ENCODE measurements at regions not wholly inside any gene's neighbourhood (a gene's known extent, or its start where the extent isn't known, plus 50 kb on each side); places are given as distances from the start of the nearest gene placed in this dataset.

GRCh38 chr9:16025627-16026026 lies 472.8 kb downstream of the CCDC171 start:
- H3K9me3 ChIP-seq (ENCODE audit: control insufficient read depth in 1 of 2, low read length in 2 of 2) = no peaks in the 10 kb centered on the region
- no peak overlapping the region for H3K27ac ChIP-seq (ENCODE audit: low read depth, low read length)

DNA sequence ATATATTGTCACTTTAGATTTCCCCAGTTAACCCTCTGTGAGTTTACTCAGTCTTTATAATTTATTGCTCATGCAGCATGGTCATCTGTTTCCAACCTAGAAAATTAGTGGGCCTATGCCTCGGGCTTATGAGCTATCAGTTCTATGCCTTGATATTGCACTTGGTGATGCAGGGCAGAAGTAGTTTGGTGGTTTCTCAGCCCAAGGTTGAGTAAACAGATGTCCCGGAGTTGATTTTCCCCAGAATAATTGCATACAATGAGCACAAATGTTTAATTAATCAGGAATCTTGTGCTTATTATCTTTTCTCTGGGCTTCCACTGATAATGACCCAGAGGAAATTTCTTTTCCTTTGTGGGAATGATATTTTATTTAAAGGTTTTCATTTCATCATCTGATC lies 474.0 kb downstream of the CCDC171 start:
- H3K9ac ChIP-seq (ENCODE audit: low read depth in 1 of 2, low read length in 2 of 2) = no peak overlapping the region
- no peaks in the 10 kb centered on the region for H3K27me3 ChIP-seq (ENCODE audit: control insufficient read depth in 1 of 2, insufficient read depth in 2 of 2, low read length in 2 of 2)
- H3K4me3 ChIP-seq (ENCODE audit: low read depth in 1 of 2, low read length in 2 of 2) = no peak overlapping the region
- H3K36me3 ChIP-seq (ENCODE audit: control insufficient read depth in 1 of 2, insufficient read depth in 2 of 2, low read length in 2 of 2) = no peaks in the 10 kb centered on the region
- no peak overlapping the region for H3K27ac ChIP-seq (ENCODE audit: low read depth, low read length)
- no peaks in the 10 kb centered on the region for H3K9me3 ChIP-seq (ENCODE audit: control insufficient read depth in 1 of 2, low read length in 2 of 2)
- H3K4me1 ChIP-seq (ENCODE audit: control insufficient read depth in 1 of 2, insufficient read depth in 2 of 2, low read length in 2 of 2) = no peaks in the 10 kb centered on the region

More at GRCh38 chr9:16025627-16026026, 472.8 kb downstream of the CCDC171 start:
- Histone ChIP-seq H3K4me3 (ENCODE audit: low read depth in 1 of 2, low read length in 2 of 2) (no peak overlapping the region), H3K9ac (ENCODE audit: low read depth in 1 of 2, low read length in 2 of 2) (no peak overlapping the region), H3K4me1 (ENCODE audit: control insufficient read depth in 1 of 2, insufficient read depth in 2 of 2, low read length in 2 of 2) (no peaks in the 10 kb centered on the region), H3K36me3 (ENCODE audit: control insufficient read depth in 1 of 2, insufficient read depth in 2 of 2, low read length in 2 of 2) (no peaks in the 10 kb centered on the region), H3K27me3 (ENCODE audit: control insufficient read depth in 1 of 2, insufficient read depth in 2 of 2, low read length in 2 of 2) (no peaks in the 10 kb centered on the region)

DNA sequence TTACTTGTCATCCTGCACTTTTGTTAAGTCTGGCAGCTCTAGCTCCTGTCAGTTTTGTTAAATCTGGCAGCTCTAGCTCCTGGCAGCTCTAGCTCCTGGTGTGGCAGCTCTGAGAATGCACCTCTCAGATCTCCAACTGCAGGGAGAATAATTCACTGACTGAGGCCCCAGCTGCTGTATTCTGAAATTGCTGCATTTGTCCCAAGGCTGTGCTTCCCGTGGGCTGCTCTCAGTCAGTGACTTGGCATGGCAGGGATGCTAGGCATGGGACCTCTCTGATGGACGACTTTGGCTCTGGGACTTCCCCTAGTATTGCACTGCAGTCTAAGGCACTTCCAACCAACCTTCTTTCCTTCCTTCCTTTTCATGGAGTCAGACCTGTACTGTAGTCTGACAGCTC lies 475.7 kb downstream of the CCDC171 start:
- Histone ChIP-seq H3K4me3 (ENCODE audit: low read depth in 1 of 2, low read length in 2 of 2) (no peak overlapping the region), H3K9ac (ENCODE audit: low read depth in 1 of 2, low read length in 2 of 2) (no peak overlapping the region), H3K27ac (ENCODE audit: low read depth, low read length) (no peak overlapping the region), H3K36me3 (ENCODE audit: control insufficient read depth in 1 of 2, insufficient read depth in 2 of 2, low read length in 2 of 2) (no peaks in the 10 kb centered on the region), H3K27me3 (ENCODE audit: control insufficient read depth in 1 of 2, insufficient read depth in 2 of 2, low read length in 2 of 2) (no peaks in the 10 kb centered on the region), H3K4me1 (ENCODE audit: control insufficient read depth in 1 of 2, insufficient read depth in 2 of 2, low read length in 2 of 2) (no peaks in the 10 kb centered on the region), H3K9me3 (ENCODE audit: control insufficient read depth in 1 of 2, low read length in 2 of 2) (no peaks in the 10 kb centered on the region)

DNA sequence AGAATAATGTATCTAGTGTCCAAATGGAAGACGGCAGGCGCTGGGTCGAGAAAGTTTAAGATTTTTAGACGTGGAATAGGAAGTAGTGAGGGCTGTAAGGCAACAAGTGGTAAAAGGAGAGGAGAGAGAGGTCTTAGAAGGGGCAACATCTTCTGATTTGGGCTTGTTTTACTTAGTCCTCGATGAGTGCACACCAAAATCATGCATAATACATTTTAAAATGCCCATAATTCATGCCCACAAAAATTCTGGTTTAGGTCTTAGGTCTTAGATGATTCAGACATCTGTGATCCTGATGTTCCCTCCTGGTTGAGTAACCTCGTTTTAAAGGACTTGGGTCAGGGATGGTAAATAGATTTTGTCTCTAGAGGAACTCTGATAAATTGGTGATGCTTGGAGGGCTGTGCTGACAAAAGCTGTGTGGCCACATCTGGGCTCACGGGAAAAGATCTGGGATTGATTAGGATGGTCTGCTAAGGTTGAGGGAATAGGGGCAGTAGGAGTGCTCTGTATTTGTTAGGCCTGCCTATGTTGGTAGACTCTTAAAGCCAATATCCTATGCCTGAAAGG lies 476.3 kb downstream of the CCDC171 start:
- no peaks in the 10 kb centered on the region for H3K9me3 ChIP-seq (ENCODE audit: control insufficient read depth in 1 of 2, low read length in 2 of 2)
- H3K9ac ChIP-seq (ENCODE audit: low read depth in 1 of 2, low read length in 2 of 2) = no peak overlapping the region
- no peaks in the 10 kb centered on the region for H3K36me3 ChIP-seq (ENCODE audit: control insufficient read depth in 1 of 2, insufficient read depth in 2 of 2, low read length in 2 of 2)
- H3K4me3 ChIP-seq (ENCODE audit: low read depth in 1 of 2, low read length in 2 of 2) = no peak overlapping the region
- H3K27me3 ChIP-seq (ENCODE audit: control insufficient read depth in 1 of 2, insufficient read depth in 2 of 2, low read length in 2 of 2) = no peaks in the 10 kb centered on the region
- H3K27ac ChIP-seq (ENCODE audit: low read depth, low read length) = no peak overlapping the region
- H3K4me1 ChIP-seq (ENCODE audit: control insufficient read depth in 1 of 2, insufficient read depth in 2 of 2, low read length in 2 of 2) = no peaks in the 10 kb centered on the region

GRCh38 chr9:16029796-16030363 lies 477.0 kb downstream of the CCDC171 start:
- no peak overlapping the region for H3K4me3 ChIP-seq (ENCODE audit: low read depth in 1 of 2, low read length in 2 of 2)
- no peaks in the 10 kb centered on the region for H3K36me3 ChIP-seq (ENCODE audit: control insufficient read depth in 1 of 2, insufficient read depth in 2 of 2, low read length in 2 of 2)
- no peak overlapping the region for H3K27ac ChIP-seq (ENCODE audit: low read depth, low read length)
- H3K4me1 ChIP-seq (ENCODE audit: control insufficient read depth in 1 of 2, insufficient read depth in 2 of 2, low read length in 2 of 2) = no peaks in the 10 kb centered on the region
- no peaks in the 10 kb centered on the region for H3K27me3 ChIP-seq (ENCODE audit: control insufficient read depth in 1 of 2, insufficient read depth in 2 of 2, low read length in 2 of 2)
- no peak overlapping the region for H3K9ac ChIP-seq (ENCODE audit: low read depth in 1 of 2, low read length in 2 of 2)
- no peaks in the 10 kb centered on the region for H3K9me3 ChIP-seq (ENCODE audit: control insufficient read depth in 1 of 2, low read length in 2 of 2)

DNA sequence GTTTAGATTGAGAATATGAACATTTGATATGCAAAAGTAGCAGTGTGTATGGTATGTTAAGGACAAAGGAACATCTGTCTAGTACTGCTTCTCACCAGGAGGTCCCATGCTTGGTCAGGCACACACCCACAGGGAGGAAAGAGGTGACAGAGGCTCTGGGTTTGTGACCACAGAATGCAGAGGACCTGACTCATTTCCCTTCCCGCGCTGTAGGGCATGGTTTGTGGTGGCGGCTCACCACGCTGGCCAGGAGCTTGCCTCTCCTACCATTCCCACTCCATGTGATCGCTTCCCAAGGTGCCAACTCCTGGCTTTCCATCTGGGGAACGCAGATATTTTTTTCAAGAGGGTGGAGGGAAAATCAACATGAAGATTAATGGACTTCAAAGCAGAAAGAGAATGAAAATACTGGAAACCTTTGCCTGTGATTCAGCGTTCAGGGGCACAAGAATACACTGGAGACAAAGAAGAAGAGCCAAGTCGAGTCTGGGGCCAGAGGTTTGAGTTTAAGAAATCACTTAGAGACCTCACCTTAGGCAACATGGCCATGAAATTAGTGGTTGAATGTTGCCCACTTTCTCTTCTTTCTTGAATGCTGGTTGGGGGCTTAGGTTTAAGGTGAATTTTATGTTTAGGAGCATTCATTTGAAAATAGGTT lies 477.8 kb downstream of the CCDC171 start:
- H3K4me1 ChIP-seq (ENCODE audit: control insufficient read depth in 1 of 2, insufficient read depth in 2 of 2, low read length in 2 of 2) = no peaks in the 10 kb centered on the region
- no peak overlapping the region for H3K9ac ChIP-seq (ENCODE audit: low read depth in 1 of 2, low read length in 2 of 2)
- no peak overlapping the region for H3K4me3 ChIP-seq (ENCODE audit: low read depth in 1 of 2, low read length in 2 of 2)
- no peak overlapping the region for H3K27ac ChIP-seq (ENCODE audit: low read depth, low read length)
- H3K36me3 ChIP-seq (ENCODE audit: control insufficient read depth in 1 of 2, insufficient read depth in 2 of 2, low read length in 2 of 2) = no peaks in the 10 kb centered on the region
- no peaks in the 10 kb centered on the region for H3K9me3 ChIP-seq (ENCODE audit: control insufficient read depth in 1 of 2, low read length in 2 of 2)
- H3K27me3 ChIP-seq (ENCODE audit: control insufficient read depth in 1 of 2, insufficient read depth in 2 of 2, low read length in 2 of 2) = no peaks in the 10 kb centered on the region

DNA sequence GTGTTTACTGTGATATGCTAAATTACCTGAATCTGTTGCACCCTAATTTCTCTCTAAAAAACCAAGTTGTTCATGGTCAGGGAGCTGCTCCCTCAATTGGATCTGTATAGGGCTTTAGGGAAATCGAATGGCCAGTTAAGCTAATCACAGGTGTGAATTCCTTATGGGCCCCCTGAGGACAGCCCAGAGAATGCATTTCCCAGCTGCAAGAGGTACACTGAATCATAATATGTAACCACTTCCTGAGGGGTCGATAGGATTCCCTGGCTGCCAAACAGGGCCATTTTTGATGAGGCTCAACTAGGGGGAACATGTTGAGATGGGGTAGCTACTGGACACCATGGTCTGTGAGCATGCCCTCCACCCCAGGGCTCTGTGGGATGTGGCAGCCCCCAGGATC lies 478.6 kb downstream of the CCDC171 start:
- H3K4me1 ChIP-seq (ENCODE audit: control insufficient read depth in 1 of 2, insufficient read depth in 2 of 2, low read length in 2 of 2) = no peaks in the 10 kb centered on the region
- no peak overlapping the region for H3K4me3 ChIP-seq (ENCODE audit: low read depth in 1 of 2, low read length in 2 of 2)
- H3K9me3 ChIP-seq (ENCODE audit: control insufficient read depth in 1 of 2, low read length in 2 of 2) = no peaks in the 10 kb centered on the region
- H3K27ac ChIP-seq (ENCODE audit: low read depth, low read length) = no peak overlapping the region
- H3K9ac ChIP-seq (ENCODE audit: low read depth in 1 of 2, low read length in 2 of 2) = no peak overlapping the region
- H3K36me3 ChIP-seq (ENCODE audit: control insufficient read depth in 1 of 2, insufficient read depth in 2 of 2, low read length in 2 of 2) = no peaks in the 10 kb centered on the region
- H3K27me3 ChIP-seq (ENCODE audit: control insufficient read depth in 1 of 2, insufficient read depth in 2 of 2, low read length in 2 of 2) = no peaks in the 10 kb centered on the region

GRCh38 chr9:16031971-16032370 lies 479.1 kb downstream of the CCDC171 start:
- Histone ChIP-seq H3K9ac (ENCODE audit: low read depth in 1 of 2, low read length in 2 of 2) (no peak overlapping the region), H3K27me3 (ENCODE audit: control insufficient read depth in 1 of 2, insufficient read depth in 2 of 2, low read length in 2 of 2) (no peaks in the 10 kb centered on the region), H3K4me1 (ENCODE audit: control insufficient read depth in 1 of 2, insufficient read depth in 2 of 2, low read length in 2 of 2) (no peaks in the 10 kb centered on the region), H3K36me3 (ENCODE audit: control insufficient read depth in 1 of 2, insufficient read depth in 2 of 2, low read length in 2 of 2) (no peaks in the 10 kb centered on the region), H3K27ac (ENCODE audit: low read depth, low read length) (no peak overlapping the region), H3K9me3 (ENCODE audit: control insufficient read depth in 1 of 2, low read length in 2 of 2) (no peaks in the 10 kb centered on the region), H3K4me3 (ENCODE audit: low read depth in 1 of 2, low read length in 2 of 2) (no peak overlapping the region)

- no peaks in the 10 kb centered on the region for H3K9me3 ChIP-seq (ENCODE audit: control insufficient read depth in 1 of 2, low read length in 2 of 2)
These were observed 480.0 kb downstream of the CCDC171 start for GRCh38 chr9:16032799-16033198.

DNA sequence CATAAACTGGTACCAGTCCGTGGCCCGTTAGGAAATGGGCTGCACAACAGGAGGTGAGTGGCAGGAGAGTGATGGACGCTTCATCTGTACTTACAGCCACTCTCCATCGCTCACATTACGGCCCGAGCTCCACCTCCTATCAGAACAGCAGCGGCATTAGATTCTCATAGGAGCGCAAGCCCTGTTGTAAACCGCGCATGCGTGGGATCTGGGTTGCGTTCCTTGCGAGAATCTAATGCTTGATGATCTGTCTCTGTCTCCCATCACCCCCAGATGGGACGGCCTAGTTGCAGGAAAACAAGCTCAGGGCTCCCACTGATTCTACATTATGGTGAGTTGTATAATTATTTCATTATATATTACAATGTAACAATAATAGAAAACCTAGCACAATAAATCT lies 480.4 kb downstream of the CCDC171 start:
- Histone ChIP-seq H3K27me3 (ENCODE audit: control insufficient read depth in 1 of 2, insufficient read depth in 2 of 2, low read length in 2 of 2) (no peaks in the 10 kb centered on the region), H3K9ac (ENCODE audit: low read depth in 1 of 2, low read length in 2 of 2) (no peak overlapping the region), H3K9me3 (ENCODE audit: control insufficient read depth in 1 of 2, low read length in 2 of 2) (no peaks in the 10 kb centered on the region), H3K36me3 (ENCODE audit: control insufficient read depth in 1 of 2, insufficient read depth in 2 of 2, low read length in 2 of 2) (no peaks in the 10 kb centered on the region), H3K4me1 (ENCODE audit: control insufficient read depth in 1 of 2, insufficient read depth in 2 of 2, low read length in 2 of 2) (no peaks in the 10 kb centered on the region), H3K27ac (ENCODE audit: low read depth, low read length) (no peak overlapping the region), H3K4me3 (ENCODE audit: low read depth in 1 of 2, low read length in 2 of 2) (no peak overlapping the region)

More at GRCh38 chr9:16032799-16033198, 480.0 kb downstream of the CCDC171 start:
- H3K4me1 ChIP-seq (ENCODE audit: control insufficient read depth in 1 of 2, insufficient read depth in 2 of 2, low read length in 2 of 2) = no peaks in the 10 kb centered on the region
- no peaks in the 10 kb centered on the region for H3K36me3 ChIP-seq (ENCODE audit: control insufficient read depth in 1 of 2, insufficient read depth in 2 of 2, low read length in 2 of 2)
- H3K27me3 ChIP-seq (ENCODE audit: control insufficient read depth in 1 of 2, insufficient read depth in 2 of 2, low read length in 2 of 2) = no peaks in the 10 kb centered on the region
- H3K9ac ChIP-seq (ENCODE audit: low read depth in 1 of 2, low read length in 2 of 2) = no peak overlapping the region
- no peak overlapping the region for H3K4me3 ChIP-seq (ENCODE audit: low read depth in 1 of 2, low read length in 2 of 2)
- H3K27ac ChIP-seq (ENCODE audit: low read depth, low read length) = no peak overlapping the region

All from duodenal mucosa (tissue), 2 donors.